ENCODE measurements at regions not wholly inside any gene's neighbourhood (a gene's known extent, or its start where the extent isn't known, plus 50 kb on each side); places are given as distances from the start of the nearest gene placed in this dataset.

DNA sequence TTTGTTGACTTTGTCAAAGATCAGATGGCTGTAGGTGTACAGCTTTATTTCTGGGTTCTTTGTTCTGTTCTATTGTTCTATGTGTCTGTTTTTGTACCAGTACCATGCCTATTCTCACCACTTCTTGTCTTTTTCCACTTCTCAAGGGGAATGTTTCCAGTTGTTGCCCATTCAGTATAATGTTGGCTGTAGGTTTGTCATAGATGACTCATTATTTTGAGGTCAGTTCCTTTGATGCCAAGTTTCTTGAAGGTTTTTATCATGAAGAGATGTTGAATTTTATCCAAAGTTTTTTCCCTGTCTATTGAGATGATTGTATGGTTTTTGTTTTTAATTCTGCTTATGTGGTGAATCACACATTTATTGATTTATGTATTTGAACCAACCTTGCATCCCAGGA is 216.7 kb upstream of the RNF32 start:
- TF ChIP-seq CTCF (conservative IDR thresholded peaks at IDR 0.05 in 1 of 2, IDR thresholded peaks at IDR 0.05 in 1 of 2; ENCODE audit: low read depth in 1 of 2, low read length in 2 of 2) (no peak), EZH2 (IDR thresholded peaks at IDR 0.05; ENCODE audit: low read length, missing control alignments) (no peak)
